CD14-positive monocyte (primary cell): ENCODE measurements at regions not wholly inside any gene's neighbourhood (a gene's known extent, or its start where the extent isn't known, plus 50 kb on each side); places are given as distances from the start of the nearest gene placed in this dataset.

Experiments used
- DNase-seq, 3 donors: peaks; one replicate each; pipeline ENCODE4 v3.0.0-alpha.2; 2011 to 2022
- H2AFZ ChIP-seq: 2 replicates; pipeline ENCODE4 v1.6.0; 2012; ENCODE audit warnings: mild to moderate bottlenecking, low read depth, low read length, inconsistent platforms; ENCODE audit not compliant: insufficient read depth, poor library complexity, severe bottlenecking
- H3K27ac ChIP-seq, 2 donors: 1 replicate in 1 of 2; 2 replicates in 1 of 2; pipeline ENCODE4 v1.5.1; 2012 to 2013; ENCODE audit warnings: low read length in 2 of 2, control low read depth in 1 of 2, inconsistent platforms in 1 of 2, low read depth in 1 of 2, mild to moderate bottlenecking in 1 of 2
- H3K27me3 ChIP-seq, 2 donors: one replicate each; pipeline versions ENCODE4 v1.6.0 to v1.6.1; 2011 to 2013; ENCODE audit warnings: low read length in 2 of 2; ENCODE audit not compliant: control insufficient read depth in 2 of 2, insufficient read depth in 2 of 2
- H3K36me3 ChIP-seq, 2 donors: replicated peaks in 1 of 2; 1 replicate in 1 of 2; 2 replicates in 1 of 2; pipeline versions ENCODE4 v1.5.1 to v1.6.1; 2012 to 2013; ENCODE audit warnings: low read length in 2 of 2, control low read depth in 1 of 2, inconsistent platforms in 1 of 2, mild to moderate bottlenecking in 1 of 2; ENCODE audit not compliant: insufficient read depth in 2 of 2, control insufficient read depth in 1 of 2
- H3K4me1 ChIP-seq, 2 donors: 1 replicate in 1 of 2; 2 replicates in 1 of 2; pipeline versions ENCODE4 v1.5.1 to v1.6.1; 2012 to 2013; ENCODE audit warnings: low read length in 2 of 2, control low read depth in 1 of 2, inconsistent platforms in 1 of 2, mild to moderate bottlenecking in 1 of 2, moderate library complexity in 1 of 2; ENCODE audit not compliant: insufficient read depth in 2 of 2, control insufficient read depth in 1 of 2
- H3K4me2 ChIP-seq: replicated peaks from 2 replicates; pipeline ENCODE3; 2012; ENCODE audit warnings: low read length, moderate library complexity, mild to moderate bottlenecking; ENCODE audit not compliant: poor library complexity, severe bottlenecking; ENCODE audit errors: extremely low read depth
- H3K4me3 ChIP-seq, 3 experiments: fragments of 200-600 bp in 1 of 3; sonication (generic) in 1 of 3; replicated peaks in 1 of 3; 1 replicate in 2 of 3; 2 replicates in 1 of 3; pipeline ENCODE4 v1.5.1; 2011 to 2013; ENCODE audit warnings: low read length in 3 of 3, mild to moderate bottlenecking in 3 of 3, control low read depth in 2 of 3, low read depth in 2 of 3, inconsistent platforms in 1 of 3, moderate library complexity in 1 of 3
- H3K79me2 ChIP-seq: 2 replicates; pipeline ENCODE4 v1.6.0; 2012; ENCODE audit warnings: mild to moderate bottlenecking, control low read depth, inconsistent platforms, low read length, moderate library complexity; ENCODE audit not compliant: insufficient read depth
- H3K9ac ChIP-seq: 2 replicates; pipeline ENCODE4 v1.6.0; 2017; ENCODE audit warnings: low read length, mild to moderate bottlenecking; ENCODE audit not compliant: insufficient read depth, poor library complexity, severe bottlenecking
- H3K9me3 ChIP-seq, 2 donors: replicated peaks in 1 of 2; 1 replicate in 1 of 2; 2 replicates in 1 of 2; pipeline versions ENCODE4 v1.5.1 to v1.6.1; 2012 to 2013; ENCODE audit warnings: low read length in 2 of 2, control low read depth in 1 of 2; ENCODE audit not compliant: control insufficient read depth in 1 of 2, insufficient read depth in 1 of 2
- H4K20me1 ChIP-seq: 2 replicates; pipeline ENCODE4 v1.6.0; 2012; ENCODE audit warnings: mild to moderate bottlenecking, low read length, control low read depth, moderate library complexity; ENCODE audit not compliant: insufficient read depth
- H3K27ac Mint-ChIP-seq, 7 donors: one replicate each; pipeline ENCODE4 v1.8.0; 2020; ENCODE audit warnings: mild to moderate bottlenecking in 7 of 7, mixed read lengths in 7 of 7, moderate library complexity in 6 of 7, inconsistent platforms in 2 of 7
- H3K27me3 Mint-ChIP-seq, 3 donors: one replicate each; pipeline ENCODE4 v1.8.0; 2021 to 2022; ENCODE audit warnings: low read depth in 3 of 3, mild to moderate bottlenecking in 3 of 3, mixed read lengths in 3 of 3, moderate library complexity in 3 of 3, inconsistent platforms in 1 of 3
- H3K36me3 Mint-ChIP-seq, 2 donors: one replicate each; pipeline ENCODE4 v1.8.0; 2020; ENCODE audit warnings: mixed read lengths in 2 of 2, inconsistent platforms in 1 of 2, mild to moderate bottlenecking in 1 of 2
- H3K4me1 Mint-ChIP-seq: one replicate; pipeline ENCODE4 v1.8.0; 2020; ENCODE audit warnings: mild to moderate bottlenecking, mixed read lengths
- H3K4me3 Mint-ChIP-seq, 2 donors: one replicate each; pipeline ENCODE4 v1.8.0; 2020; ENCODE audit warnings: mild to moderate bottlenecking in 2 of 2, mixed read lengths in 2 of 2, moderate library complexity in 1 of 2
- H3K9me3 Mint-ChIP-seq, 7 donors: one replicate each; pipeline ENCODE4 v1.8.0; 2020 to 2022; ENCODE audit warnings: mixed read lengths in 7 of 7, mild to moderate bottlenecking in 6 of 7, moderate library complexity in 6 of 7, inconsistent platforms in 2 of 7
- CTCF ChIP-seq: fragments of 200-600 bp; IDR thresholded peaks from one replicate; pipeline ENCODE4 v1.8.0; 2022; ENCODE audit warnings: antibody characterized with exemption, mild to moderate bottlenecking
- WGBS: methylation state at CpG from one replicate; pipeline ENCODE4 v1.1.5; 2013; ENCODE audit warnings: missing lambda C conversion rate; ENCODE audit not compliant: insufficient coverage; 5-methylcytosine and 5-hydroxymethylcytosine counted together
- intact Hi-C, 2 donors: fragments of 100-400 bp; cut with micrococcal nuclease; formaldehyde crosslinking; loops; one replicate each; pipeline versions ENCODE4 v1.15.0 to v1.15.1; 2023

- H3K9ac ChIP-seq: no peak overlapping the region
- no peak overlapping the region for H3K4me3 Mint-ChIP-seq
- H4K20me1 ChIP-seq: no peaks in the 10 kb centered on the region
- no peak overlapping the region for H3K27ac Mint-ChIP-seq
- no peak overlapping the region for H3K4me2 ChIP-seq
- 100% methylated on average over 1 of the region's 2 CpGs for WGBS
- H3K4me3 ChIP-seq: no peak overlapping the region
- H3K27me3 Mint-ChIP-seq: peaks cover 0 to 2% (median 2%) of the 10 kb centered on the region in 3 donors
- H3K9me3 ChIP-seq: no peaks in the 10 kb centered on the region
- no peak overlapping the region for H2AFZ ChIP-seq
- H3K4me1 Mint-ChIP-seq: no peaks in the 10 kb centered on the region
- intact Hi-C loops: no loop called here
- H3K9me3 Mint-ChIP-seq: peaks cover 0 to 4% (median 0%) of the 10 kb centered on the region in 7 donors
- no peaks in the 10 kb centered on the region for H3K79me2 ChIP-seq
- H3K36me3 ChIP-seq: no peaks in the 10 kb centered on the region
- H3K27ac ChIP-seq: no peak overlapping the region
- TF ChIP-seq CTCF: no peak
- H3K36me3 Mint-ChIP-seq: no peaks in the 10 kb centered on the region
- no peak for DNase-seq
- no peaks in the 10 kb centered on the region for H3K4me1 ChIP-seq
- no peaks in the 10 kb centered on the region for H3K27me3 ChIP-seq
These were observed 391.8 kb upstream of the MAGEB16 start for GRCh38 chrX:35406386-35406785.

DNA sequence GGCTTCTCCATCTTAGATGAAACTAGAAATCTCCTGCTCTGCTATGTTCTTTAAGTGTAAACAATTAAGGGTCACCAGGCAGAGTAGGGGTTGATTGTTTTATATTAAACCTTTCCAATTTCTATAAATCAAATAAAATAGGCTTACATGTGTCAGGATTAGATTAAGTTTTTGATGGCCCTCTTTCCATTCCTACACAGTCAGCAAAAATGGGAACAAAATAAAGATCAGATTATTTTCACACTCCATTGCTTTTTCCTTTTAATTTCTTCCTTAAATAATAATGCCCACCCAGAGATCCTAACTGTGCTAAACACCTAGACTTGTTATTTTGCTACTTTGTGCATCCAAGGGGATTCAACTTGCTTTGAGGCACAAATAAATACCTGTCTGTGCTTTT, 381.4 kb upstream of the MAGEB16 start:
- Histone ChIP-seq H3K36me3 (no peaks in the 10 kb centered on the region), H3K27me3 (no peaks in the 10 kb centered on the region), H3K4me1 (no peaks in the 10 kb centered on the region), H4K20me1 (no peaks in the 10 kb centered on the region), H2AFZ (no peak overlapping the region), H3K9me3 (no peaks in the 10 kb centered on the region), H3K79me2 (no peaks in the 10 kb centered on the region), H3K9ac (no peak overlapping the region), H3K4me3 (no peak overlapping the region), H3K4me2 (no peak overlapping the region), H3K27ac (no peak overlapping the region)
- Mint-ChIP-seq H3K9me3 (peaks cover 0 to 2% (median 0%) of the 10 kb centered on the region in 7 donors), H3K4me3 (no peak overlapping the region), H3K36me3 (no peaks in the 10 kb centered on the region), H3K27ac (no peak overlapping the region), H3K4me1 (no peaks in the 10 kb centered on the region), H3K27me3 (peaks cover 0 to 2% (median 0%) of the 10 kb centered on the region in 3 donors)
- no peak for DNase-seq
- intact Hi-C loops: no loop called here
- no peak for TF ChIP-seq CTCF
